Upper lobe of right lung (tissue), 1 donor: ENCODE measurements at regions not wholly inside any gene's neighbourhood (a gene's known extent, or its start where the extent isn't known, plus 50 kb on each side); places are given as distances from the start of the nearest gene placed in this dataset.

ENCODE experiments used
- ATAC-seq: fragments of 200-7000 bp; cut with Tn5 transposase; one replicate; pipeline ENCODE4 v1.9.1; 2020; ENCODE audit warnings: mild to moderate bottlenecking, moderate library complexity
- DNase-seq: peaks from one replicate; pipeline ENCODE4 v3.0.0-alpha.2; 2020
- H3K27ac ChIP-seq: fragments of 200-600 bp; one replicate; pipeline ENCODE4 v1.8.0; 2022
- H3K27me3 ChIP-seq: fragments of 200-600 bp; one replicate; pipeline ENCODE4 v1.8.0; 2022; ENCODE audit warnings: mild to moderate bottlenecking
- H3K36me3 ChIP-seq: fragments of 200-600 bp; one replicate; pipeline ENCODE4 v1.8.0; 2022
- H3K4me1 ChIP-seq: fragments of 200-600 bp; one replicate; pipeline ENCODE4 v1.8.0; 2022
- H3K4me3 ChIP-seq: fragments of 200-600 bp; one replicate; pipeline ENCODE4 v1.8.0; 2022; ENCODE audit warnings: mild to moderate bottlenecking
- H3K9me3 ChIP-seq: fragments of 200-600 bp; one replicate; pipeline ENCODE4 v1.8.0; 2022
- CTCF ChIP-seq: fragments of 200-600 bp; IDR thresholded peaks from one replicate; pipeline ENCODE4 v1.8.0; 2022; ENCODE audit warnings: antibody characterized with exemption
- intact Hi-C: fragments of 100-400 bp; cut with DNase I; formaldehyde crosslinking; loops from one replicate; pipeline ENCODE4 v1.11.0; 2022
- donor health status: DM: no; HTN: yes; CAD: no; lungs with severe emphysema.

DNA sequence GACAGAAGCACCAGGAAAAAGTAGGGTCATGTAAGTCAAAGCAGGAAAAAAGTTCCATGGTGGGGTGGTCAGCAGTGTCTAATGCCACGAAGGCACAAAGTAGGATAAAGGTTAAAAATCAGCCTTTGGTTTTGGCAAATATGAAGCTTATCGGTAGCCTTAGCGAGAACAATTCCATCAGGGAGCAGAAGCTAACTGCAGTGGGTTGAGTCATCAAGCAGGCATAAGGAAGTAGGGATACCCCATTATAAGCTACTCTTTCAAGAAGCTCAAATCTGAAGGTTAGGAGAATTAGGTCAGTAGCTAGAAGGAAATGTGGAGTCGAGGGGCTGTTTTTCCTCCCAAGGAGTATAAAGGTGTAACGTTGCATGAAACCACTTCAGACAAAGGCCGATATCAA is 57.5 kb upstream of the USPL1 start:
- Histone ChIP-seq H3K36me3 (no peaks in the 10 kb centered on the region), H3K27ac (no peak overlapping the region), H3K27me3 (no peaks in the 10 kb centered on the region), H3K4me1 (no peaks in the 10 kb centered on the region), H3K9me3 (no peaks in the 10 kb centered on the region), H3K4me3 (no peak overlapping the region)
- DNase-seq (no peak), ATAC-seq (no peak)
- no peak for TF ChIP-seq CTCF
- intact Hi-C loops = no loop called here

GRCh38 chr13:30561511-30561910 is 56.2 kb upstream of the USPL1 start:
- no peak for DNase-seq
- Histone ChIP-seq H3K36me3 (no peaks in the 10 kb centered on the region), H3K27me3 (no peaks in the 10 kb centered on the region), H3K27ac (no peak overlapping the region), H3K9me3 (no peaks in the 10 kb centered on the region), H3K4me1 (no peaks in the 10 kb centered on the region), H3K4me3 (no peak overlapping the region)
- TF ChIP-seq CTCF = no peak
- no peak for ATAC-seq
- intact Hi-C loops = no loop called here

- DNase-seq (no peak), ATAC-seq (no peak)
- Histone ChIP-seq H3K27me3 (no peaks in the 10 kb centered on the region), H3K27ac (no peak overlapping the region), H3K36me3 (no peaks in the 10 kb centered on the region), H3K4me1 (no peaks in the 10 kb centered on the region), H3K4me3 (no peak overlapping the region), H3K9me3 (no peaks in the 10 kb centered on the region)
- intact Hi-C loops = no loop called here
- TF ChIP-seq CTCF = no peak
Measured at GRCh38 chr13:30564489-30564888, 53.2 kb upstream of the USPL1 start.

GRCh38 chr13:30565658-30566057 is 52.1 kb upstream of the USPL1 start:
- H3K27me3 ChIP-seq = no peaks in the 10 kb centered on the region
- H3K36me3 ChIP-seq = no peaks in the 10 kb centered on the region
- no peak overlapping the region for H3K4me3 ChIP-seq
- no peak for ATAC-seq
- DNase-seq = no peak
- intact Hi-C loops = no loop called here
- no peaks in the 10 kb centered on the region for H3K9me3 ChIP-seq
- no peaks in the 10 kb centered on the region for H3K4me1 ChIP-seq
- no peak overlapping the region for H3K27ac ChIP-seq
- TF ChIP-seq CTCF = no peak

DNA sequence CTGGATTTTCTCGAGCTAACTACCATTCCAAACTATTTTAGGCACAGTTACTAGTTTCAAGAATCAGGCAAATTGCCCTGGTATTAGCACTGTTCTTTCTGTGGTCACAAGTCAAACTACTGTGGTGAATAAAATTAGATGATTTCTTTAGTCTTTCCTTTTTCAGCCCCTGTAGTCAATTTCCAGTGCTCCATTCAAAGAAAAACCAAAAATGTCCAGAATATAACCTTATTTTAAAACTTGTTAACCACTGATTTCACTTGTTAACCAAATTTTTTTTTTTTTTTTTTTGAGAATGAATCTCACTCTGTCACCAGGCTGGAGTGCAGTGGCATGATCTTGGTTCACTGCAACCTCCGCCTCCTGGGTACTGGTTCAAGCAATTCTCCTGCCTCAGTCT is 50.6 kb upstream of the USPL1 start:
- H3K4me3 ChIP-seq = no peak overlapping the region
- peaks cover 4% of the 10 kb centered on the region for H3K4me1 ChIP-seq
- intact Hi-C loops = no loop called here
- no peak overlapping the region for H3K27ac ChIP-seq
- H3K36me3 ChIP-seq = no peaks in the 10 kb centered on the region
- no peak for DNase-seq
- H3K27me3 ChIP-seq = no peaks in the 10 kb centered on the region
- TF ChIP-seq CTCF = no peak
- ATAC-seq = no peak
- no peaks in the 10 kb centered on the region for H3K9me3 ChIP-seq
